HEK293 (cell line): ENCODE measurements at regions not wholly inside any gene's neighbourhood (a gene's known extent, or its start where the extent isn't known, plus 50 kb on each side); places are given as distances from the start of the nearest gene placed in this dataset.

ENCODE experiments used
- CTCF ChIA-PET: fragments of 350-600 bp; formaldehyde crosslinking; extraction: SDS; loops from one replicate; lab custom pipeline; 2021; ENCODE audit warnings: antibody characterized with exemption; lab: Yijun Ruan, JAX
- POLR2A ChIA-PET: fragments of 300-600 bp; formaldehyde crosslinking; extraction: SDS; loops from one replicate; lab custom pipeline; 2020; ENCODE audit warnings: antibody characterized with exemption, inconsistent platforms; lab: Yijun Ruan, JAX
- H3K27ac ChIP-seq: fragments of 200-500 bp; sonication (Bioruptor generic); 2 replicates; pipeline ENCODE4 v1.5.1; 2014; ENCODE audit warnings: low read depth, low read length, control low read depth, inconsistent platforms; ENCODE audit errors: extremely low read depth
- H3K36me3 ChIP-seq, 2 experiments: fragments of 200-500 bp in 1 of 2; sonication (Bioruptor generic) in 1 of 2; 1 replicate in 1 of 2; 2 replicates in 1 of 2; pipeline ENCODE4 v1.5.1; 2014 to 2017; ENCODE audit warnings: inconsistent platforms in 2 of 2, low read length in 2 of 2; ENCODE audit not compliant: control insufficient read depth in 2 of 2, insufficient read depth in 1 of 2
- H3K4me1 ChIP-seq: fragments of 200-500 bp; sonication (Bioruptor generic); 2 replicates; pipeline ENCODE4 v1.5.1; 2014; ENCODE audit warnings: mild to moderate bottlenecking, low read length, inconsistent platforms; ENCODE audit not compliant: control insufficient read depth, insufficient read depth
- H3K4me3 ChIP-seq: 2 replicates; pipeline ENCODE4 v1.5.1; 2011; ENCODE audit warnings: low read depth, mild to moderate bottlenecking, control low read depth, low read length, moderate library complexity
- H3K9me3 ChIP-seq: fragments of 200-500 bp; sonication (Bioruptor generic); 2 replicates; pipeline ENCODE4 v1.5.1; 2014; ENCODE audit warnings: low read depth, low read length, inconsistent platforms; ENCODE audit not compliant: control insufficient read depth, insufficient read depth
- FEZF1 ChIP-seq: fragments of 450-650 bp; formaldehyde crosslinking; IDR thresholded peaks from 2 replicates; pipeline ENCODE4 v1.5.1; 2016; ENCODE audit warnings: missing biosample characterization, missing genetic modification characterization
- GLIS2 ChIP-seq: fragments of 450-650 bp; formaldehyde crosslinking; IDR thresholded peaks from 2 replicates; pipeline ENCODE4 v1.5.1; 2016; ENCODE audit warnings: missing biosample characterization, missing genetic modification characterization
- SCRT1 ChIP-seq: fragments of 450-650 bp; formaldehyde crosslinking; IDR thresholded peaks from 2 replicates; pipeline ENCODE4 v1.5.1; 2016; ENCODE audit warnings: missing biosample characterization, missing genetic modification characterization, borderline replicate concordance
- SP2 ChIP-seq: fragments of 450-650 bp; formaldehyde crosslinking; IDR thresholded peaks from 2 replicates; pipeline ENCODE4 v1.5.1; 2016; ENCODE audit warnings: missing biosample characterization, missing genetic modification characterization
- TCF7L2 ChIP-seq: IDR thresholded peaks from 2 replicates; pipeline ENCODE4 v1.6.1; 2011; ENCODE audit warnings: low read depth, mild to moderate bottlenecking, inconsistent platforms, low read length, moderate library complexity, borderline replicate concordance
- YY1 ChIP-seq: fragments of 450-650 bp; formaldehyde crosslinking; IDR thresholded peaks from 2 replicates; pipeline ENCODE4 v1.5.1; 2018; ENCODE audit warnings: missing biosample characterization, missing genetic modification characterization
- ZNF138 ChIP-seq: fragments of 450-650 bp; formaldehyde crosslinking; IDR thresholded peaks from 2 replicates; pipeline ENCODE4 v1.5.1; 2016; ENCODE audit warnings: missing biosample characterization, missing genetic modification characterization, borderline replicate concordance
- ZNF155 ChIP-seq: fragments of 450-650 bp; formaldehyde crosslinking; IDR thresholded peaks from 2 replicates; pipeline ENCODE4 v1.5.1; 2016; ENCODE audit warnings: missing biosample characterization, missing genetic modification characterization
- ZNF19 ChIP-seq: fragments of 450-650 bp; formaldehyde crosslinking; IDR thresholded peaks from 2 replicates; pipeline ENCODE4; 2016; ENCODE audit warnings: missing biosample characterization, missing genetic modification characterization, low read depth
- ZNF221 ChIP-seq: fragments of 450-650 bp; formaldehyde crosslinking; IDR thresholded peaks from 2 replicates; pipeline ENCODE4 v1.5.1; 2017; ENCODE audit warnings: missing biosample characterization, missing genetic modification characterization, borderline replicate concordance
- ZNF324 ChIP-seq: fragments of 450-650 bp; formaldehyde crosslinking; IDR thresholded peaks from 2 replicates; pipeline ENCODE4 v1.5.1; 2016; ENCODE audit warnings: missing biosample characterization, missing genetic modification characterization
- ZNF404 ChIP-seq: fragments of 450-650 bp; formaldehyde crosslinking; IDR thresholded peaks from 2 replicates; pipeline ENCODE4 v1.5.1; 2017; ENCODE audit warnings: missing biosample characterization, missing genetic modification characterization
- ZNF416 ChIP-seq: fragments of 450-650 bp; formaldehyde crosslinking; IDR thresholded peaks from 2 replicates; pipeline ENCODE4 v1.5.1; 2016; ENCODE audit warnings: missing biosample characterization, missing genetic modification characterization
- ZNF433 ChIP-seq: fragments of 450-650 bp; formaldehyde crosslinking; IDR thresholded peaks from 2 replicates; pipeline ENCODE4 v1.5.1; 2016; ENCODE audit warnings: missing biosample characterization, missing genetic modification characterization, low read depth
- ZNF561 ChIP-seq: fragments of 450-650 bp; IDR thresholded peaks from 2 replicates; pipeline ENCODE4 v1.5.1; 2018; ENCODE audit warnings: missing biosample characterization, missing genetic modification characterization, borderline replicate concordance
- ZNF610 ChIP-seq: fragments of 450-650 bp; formaldehyde crosslinking; IDR thresholded peaks from 2 replicates; pipeline ENCODE4 v1.5.1; 2016; ENCODE audit warnings: missing biosample characterization, missing genetic modification characterization, borderline replicate concordance
- ZNF623 ChIP-seq: fragments of 450-650 bp; formaldehyde crosslinking; IDR thresholded peaks from 2 replicates; pipeline ENCODE4 v1.5.1; 2016; ENCODE audit warnings: missing biosample characterization, missing genetic modification characterization
- ZNF624 ChIP-seq: fragments of 450-650 bp; formaldehyde crosslinking; IDR thresholded peaks from 2 replicates; pipeline ENCODE4 v1.5.1; 2017; ENCODE audit warnings: missing biosample characterization, missing genetic modification characterization
- ZNF639 ChIP-seq: fragments of 450-650 bp; formaldehyde crosslinking; IDR thresholded peaks from 2 replicates; pipeline ENCODE4 v1.5.1; 2016; ENCODE audit warnings: missing biosample characterization, missing genetic modification characterization
- ZNF658 ChIP-seq: fragments of 450-650 bp; formaldehyde crosslinking; IDR thresholded peaks from 2 replicates; pipeline ENCODE4; 2016; ENCODE audit warnings: missing biosample characterization, missing genetic modification characterization
- ZNF701 ChIP-seq: fragments of 450-650 bp; formaldehyde crosslinking; IDR thresholded peaks from 2 replicates; pipeline ENCODE4 v1.5.1; 2016; ENCODE audit warnings: missing biosample characterization, missing genetic modification characterization
- ZNF830 ChIP-seq: fragments of 450-650 bp; IDR thresholded peaks from 2 replicates; pipeline ENCODE4 v1.5.0; 2018; ENCODE audit warnings: missing biosample characterization, missing genetic modification characterization, low read depth, mild to moderate bottlenecking, moderate library complexity
- ZSCAN30 ChIP-seq: fragments of 450-650 bp; IDR thresholded peaks from 2 replicates; pipeline ENCODE4 v1.5.1; 2018; ENCODE audit warnings: missing biosample characterization, mild to moderate bottlenecking, missing genetic modification characterization, moderate library complexity
- ZXDB ChIP-seq: fragments of 450-650 bp; formaldehyde crosslinking; IDR thresholded peaks from 2 replicates; pipeline ENCODE4 v1.5.1; 2016; ENCODE audit warnings: missing biosample characterization, missing genetic modification characterization
- TF ChIP-seq, protein P1 (sequence below): fragments of 450-650 bp; IDR thresholded peaks from 2 replicates; pipeline ENCODE4 v1.5.1; 2018; ENCODE audit warnings: missing biosample characterization, missing genetic modification characterization
- TF ChIP-seq, protein P2 (sequence below): fragments of 450-650 bp; formaldehyde crosslinking; IDR thresholded peaks from 2 replicates; pipeline ENCODE4 v1.5.1; 2016; ENCODE audit warnings: missing biosample characterization, missing genetic modification characterization

DNA sequence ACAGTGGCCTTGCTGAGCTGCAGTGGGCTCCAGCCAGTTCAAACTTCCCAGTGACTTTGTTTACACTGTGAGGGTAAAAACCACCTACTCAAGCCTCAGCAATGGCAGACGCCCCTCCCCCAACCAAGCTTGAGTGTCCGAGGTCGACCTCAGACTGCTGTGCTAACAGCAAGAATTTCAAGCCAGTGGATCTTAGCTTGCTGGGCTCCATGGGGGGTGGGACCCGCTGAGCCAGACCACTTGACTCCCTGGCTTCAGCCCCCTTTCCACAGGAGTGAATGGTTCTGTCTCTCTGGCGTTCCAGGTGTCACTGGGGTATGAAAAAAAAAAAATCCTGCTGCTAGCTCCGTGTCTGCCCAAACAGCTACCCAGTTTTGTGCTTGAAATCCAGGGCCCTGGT, 168.9 kb upstream of the INTU start:
- ChIA-PET CTCF (no interaction called here), POLR2A (no interaction called here)
- Histone ChIP-seq H3K9me3 (no peaks in the 10 kb centered on the region), H3K36me3 (no peaks in the 10 kb centered on the region), H3K27ac (no peak overlapping the region), H3K4me1 (no peaks in the 10 kb centered on the region), H3K4me3 (no peak overlapping the region)
- TF ChIP-seq ZNF404 (tag by site-specific recombination) (no peak), ZNF155 (tag by site-specific recombination) (no peak), GLIS2 (no peak), ZNF416 (tag by site-specific recombination) (no peak), SP2 (tag by site-specific recombination) (no peak)

DNA sequence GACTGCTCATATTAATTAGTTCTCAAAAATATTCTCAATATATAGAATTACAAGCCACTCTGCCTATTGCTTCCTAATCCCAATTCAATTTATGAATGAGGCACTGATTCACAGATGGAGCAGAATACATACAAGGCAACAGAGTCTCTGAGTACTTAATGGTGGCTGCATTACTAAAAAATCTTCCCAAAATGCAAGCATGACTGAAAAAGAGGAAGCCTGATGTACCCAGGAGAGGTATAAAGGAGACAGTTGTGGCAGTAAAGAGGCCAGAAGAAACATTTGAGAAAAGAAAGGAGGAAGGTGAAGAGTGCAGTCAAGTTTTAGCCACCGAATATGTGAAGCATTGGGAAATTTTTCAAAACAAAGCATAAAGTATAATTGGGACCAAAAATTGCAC, 163.2 kb upstream of the INTU start:
- TF ChIP-seq ZNF610 (tag by site-specific recombination) = no peak
- TF ChIP-seq, protein P1, sequence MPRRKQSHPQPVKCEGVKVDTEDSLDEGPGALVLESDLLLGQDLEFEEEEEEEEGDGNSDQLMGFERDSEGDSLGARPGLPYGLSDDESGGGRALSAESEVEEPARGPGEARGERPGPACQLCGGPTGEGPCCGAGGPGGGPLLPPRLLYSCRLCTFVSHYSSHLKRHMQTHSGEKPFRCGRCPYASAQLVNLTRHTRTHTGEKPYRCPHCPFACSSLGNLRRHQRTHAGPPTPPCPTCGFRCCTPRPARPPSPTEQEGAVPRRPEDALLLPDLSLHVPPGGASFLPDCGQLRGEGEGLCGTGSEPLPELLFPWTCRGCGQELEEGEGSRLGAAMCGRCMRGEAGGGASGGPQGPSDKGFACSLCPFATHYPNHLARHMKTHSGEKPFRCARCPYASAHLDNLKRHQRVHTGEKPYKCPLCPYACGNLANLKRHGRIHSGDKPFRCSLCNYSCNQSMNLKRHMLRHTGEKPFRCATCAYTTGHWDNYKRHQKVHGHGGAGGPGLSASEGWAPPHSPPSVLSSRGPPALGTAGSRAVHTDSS = no peak
- no peak for TF ChIP-seq ZXDB (tag by site-specific recombination)
- ChIA-PET CTCF (interaction anchor here (0.7 kb wide), 1 partner anchor 12 kb away, joined by 3 read pairs; no protein-coding TSS in a partner anchor), POLR2A (no interaction called here)
- H3K4me1 ChIP-seq = no peaks in the 10 kb centered on the region
- H3K9me3 ChIP-seq = no peaks in the 10 kb centered on the region
- H3K4me3 ChIP-seq = no peak overlapping the region
- no peaks in the 10 kb centered on the region for H3K36me3 ChIP-seq
- no peak overlapping the region for H3K27ac ChIP-seq

DNA sequence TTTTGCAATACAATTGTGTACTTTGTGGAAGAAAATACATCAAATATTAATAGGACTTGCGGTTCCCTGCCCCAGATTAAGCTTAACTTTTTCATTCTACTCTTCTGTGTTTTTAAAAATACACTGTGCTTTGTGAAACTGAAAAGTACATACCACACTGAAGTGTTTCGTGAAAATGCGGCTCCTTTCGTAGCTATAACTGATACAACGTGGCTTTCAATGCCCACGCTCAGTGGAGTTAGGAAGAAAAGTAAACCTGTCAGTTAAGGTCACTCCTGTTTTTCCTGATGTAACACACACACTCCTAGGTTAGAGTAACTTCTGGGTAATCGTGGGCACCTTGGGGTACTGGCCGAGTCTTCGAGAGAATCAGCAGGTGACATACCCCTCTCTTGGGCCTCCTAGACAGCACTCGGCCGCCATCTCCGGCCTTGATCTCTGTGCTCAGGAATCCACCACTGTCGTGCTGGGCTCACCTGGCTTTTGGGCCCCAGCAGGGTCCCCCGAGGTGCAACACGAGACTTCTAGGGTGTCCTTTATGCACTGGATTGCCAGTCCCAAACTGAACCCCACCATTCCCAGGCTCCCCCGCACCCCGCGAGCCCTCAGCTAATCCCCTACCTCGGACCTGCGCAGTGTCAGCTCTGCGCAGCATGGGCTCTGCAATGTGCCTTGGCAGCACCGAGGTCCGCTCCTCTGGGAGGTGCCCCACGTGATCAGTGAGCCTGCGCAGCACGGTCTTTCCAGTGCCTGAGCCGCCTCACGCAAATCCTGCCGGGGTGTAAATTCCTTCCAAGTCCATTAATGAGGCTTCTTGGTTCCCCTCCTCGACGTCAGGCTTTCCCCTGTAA, 162.6 kb upstream of the INTU start:
- POLR2A ChIA-PET = no interaction called here
- CTCF ChIA-PET = interaction anchor here (0.7 kb wide), 1 partner anchor 11 kb away, joined by 3 read pairs; no protein-coding TSS in a partner anchor
- no peak for TF ChIP-seq ZNF19 (tag by site-specific recombination)
- no peak for TF ChIP-seq ZNF433 (tag by site-specific recombination)
- TF ChIP-seq ZNF830 (tag by site-specific recombination) = no peak
- TF ChIP-seq ZNF624 (tag by site-specific recombination) = no peak
- no peak for TF ChIP-seq ZNF561 (tag by site-specific recombination)
- TF ChIP-seq, protein P2, sequence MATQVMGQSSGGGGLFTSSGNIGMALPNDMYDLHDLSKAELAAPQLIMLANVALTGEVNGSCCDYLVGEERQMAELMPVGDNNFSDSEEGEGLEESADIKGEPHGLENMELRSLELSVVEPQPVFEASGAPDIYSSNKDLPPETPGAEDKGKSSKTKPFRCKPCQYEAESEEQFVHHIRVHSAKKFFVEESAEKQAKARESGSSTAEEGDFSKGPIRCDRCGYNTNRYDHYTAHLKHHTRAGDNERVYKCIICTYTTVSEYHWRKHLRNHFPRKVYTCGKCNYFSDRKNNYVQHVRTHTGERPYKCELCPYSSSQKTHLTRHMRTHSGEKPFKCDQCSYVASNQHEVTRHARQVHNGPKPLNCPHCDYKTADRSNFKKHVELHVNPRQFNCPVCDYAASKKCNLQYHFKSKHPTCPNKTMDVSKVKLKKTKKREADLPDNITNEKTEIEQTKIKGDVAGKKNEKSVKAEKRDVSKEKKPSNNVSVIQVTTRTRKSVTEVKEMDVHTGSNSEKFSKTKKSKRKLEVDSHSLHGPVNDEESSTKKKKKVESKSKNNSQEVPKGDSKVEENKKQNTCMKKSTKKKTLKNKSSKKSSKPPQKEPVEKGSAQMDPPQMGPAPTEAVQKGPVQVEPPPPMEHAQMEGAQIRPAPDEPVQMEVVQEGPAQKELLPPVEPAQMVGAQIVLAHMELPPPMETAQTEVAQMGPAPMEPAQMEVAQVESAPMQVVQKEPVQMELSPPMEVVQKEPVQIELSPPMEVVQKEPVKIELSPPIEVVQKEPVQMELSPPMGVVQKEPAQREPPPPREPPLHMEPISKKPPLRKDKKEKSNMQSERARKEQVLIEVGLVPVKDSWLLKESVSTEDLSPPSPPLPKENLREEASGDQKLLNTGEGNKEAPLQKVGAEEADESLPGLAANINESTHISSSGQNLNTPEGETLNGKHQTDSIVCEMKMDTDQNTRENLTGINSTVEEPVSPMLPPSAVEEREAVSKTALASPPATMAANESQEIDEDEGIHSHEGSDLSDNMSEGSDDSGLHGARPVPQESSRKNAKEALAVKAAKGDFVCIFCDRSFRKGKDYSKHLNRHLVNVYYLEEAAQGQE (tag by site-specific recombination) = no peak
- TF ChIP-seq FEZF1 (tag by site-specific recombination) = no peak
- no peak for TF ChIP-seq ZNF138
- no peak for TF ChIP-seq ZNF623
- TF ChIP-seq ZNF658 (tag by site-specific recombination) = no peak
- no peak for TF ChIP-seq SCRT1
- no peak for TF ChIP-seq ZNF324 (tag by site-specific recombination)
- TF ChIP-seq ZNF639 = no peak
- TF ChIP-seq ZNF221 (tag by site-specific recombination) = no peak
- TF ChIP-seq TCF7L2 = no peak
- TF ChIP-seq ZNF701 (tag by site-specific recombination) = no peak
- no peak for TF ChIP-seq YY1 (tag by site-specific recombination)
- no peak for TF ChIP-seq ZSCAN30 (tag by site-specific recombination)

More for the DNA sequence above, 162.6 kb upstream of the INTU start:
- Histone ChIP-seq H3K4me3 (no peak overlapping the region), H3K36me3 (no peaks in the 10 kb centered on the region), H3K27ac (no peak overlapping the region), H3K4me1 (no peaks in the 10 kb centered on the region), H3K9me3 (no peaks in the 10 kb centered on the region)
